ENCODE measurements at regions not wholly inside any gene's neighbourhood (a gene's known extent, or its start where the extent isn't known, plus 50 kb on each side); places are given as distances from the start of the nearest gene placed in this dataset.

- H3K4me1 Mint-ChIP-seq, result no peaks in the 10 kb centered on the region
- ATAC-seq, result no peak
- DNase-seq, result no peak
- POLR2A ChIA-PET, result no interaction called here
- H3K27ac Mint-ChIP-seq, result no peak overlapping the region
- H3K4me3 Mint-ChIP-seq, result no peak overlapping the region
- peaks cover 0 to 7% (median 2%) of the 10 kb centered on the region in 9 donors for H3K9me3 Mint-ChIP-seq
- H3K36me3 Mint-ChIP-seq, result no peaks in the 10 kb centered on the region
- H3K27me3 Mint-ChIP-seq, result peaks cover 0 to 20% (median 3%) of the 10 kb centered on the region in 5 donors
Observed at GRCh38 chr12:115666168-115666567, 611.3 kb downstream of the MED13L start.

DNA sequence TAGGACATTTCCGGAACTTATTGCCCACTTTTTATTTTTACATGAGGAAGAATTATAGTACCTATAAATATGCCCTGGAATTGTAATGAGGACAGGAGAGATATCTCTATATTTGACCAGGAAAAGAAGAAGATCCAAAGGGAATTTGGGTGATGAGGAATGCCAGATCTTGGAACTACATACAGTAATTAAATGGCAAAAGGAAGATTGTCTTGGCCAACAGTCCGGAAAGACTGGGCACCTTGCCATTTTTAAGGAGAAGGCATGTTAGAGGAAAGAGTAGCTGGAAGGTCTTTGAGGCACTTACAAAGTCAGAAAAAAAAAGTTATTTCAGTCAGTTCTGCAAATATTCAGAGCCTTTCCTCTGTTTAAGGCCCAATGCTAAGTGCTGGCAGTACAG lies 616.4 kb downstream of the MED13L start:
- DNase-seq (no peak), ATAC-seq (no peak)
- Mint-ChIP-seq H3K36me3 (peaks cover 0 to 8% (median 0%) of the 10 kb centered on the region in 3 donors), H3K4me1 (no peaks in the 10 kb centered on the region), H3K27me3 (peaks cover 9 to 59% (median 12%) of the 10 kb centered on the region in 5 donors), H3K9me3 (peaks cover 0 to 11% (median 3%) of the 10 kb centered on the region in 9 donors), H3K4me3 (no peak overlapping the region), H3K27ac (no peak overlapping the region)
- POLR2A ChIA-PET, result no interaction called here

- DNase-seq, result no peak
- peaks cover 9 to 59% (median 12%) of the 10 kb centered on the region in 5 donors for H3K27me3 Mint-ChIP-seq
- H3K9me3 Mint-ChIP-seq, result peaks cover 0 to 11% (median 2%) of the 10 kb centered on the region in 9 donors
- no peak for ATAC-seq
- no peak overlapping the region for H3K27ac Mint-ChIP-seq
- H3K36me3 Mint-ChIP-seq, result peaks cover 0 to 8% (median 0%) of the 10 kb centered on the region in 3 donors
- H3K4me3 Mint-ChIP-seq, result no peak overlapping the region
- H3K4me1 Mint-ChIP-seq, result no peaks in the 10 kb centered on the region
- POLR2A ChIA-PET, result no interaction called here
Observed at GRCh38 chr12:115660211-115660805, 617.2 kb downstream of the MED13L start.

GRCh38 chr12:115659422-115659821 lies 618.1 kb downstream of the MED13L start:
- peaks cover 0 to 8% (median 0%) of the 10 kb centered on the region in 3 donors for H3K36me3 Mint-ChIP-seq
- no peak overlapping the region for H3K4me3 Mint-ChIP-seq
- ATAC-seq, result no peak
- no peaks in the 10 kb centered on the region for H3K4me1 Mint-ChIP-seq
- no peak overlapping the region for H3K27ac Mint-ChIP-seq
- H3K27me3 Mint-ChIP-seq, result peaks cover 9 to 59% (median 12%) of the 10 kb centered on the region in 5 donors
- DNase-seq, result no peak
- peaks cover 0 to 11% (median 2%) of the 10 kb centered on the region in 9 donors for H3K9me3 Mint-ChIP-seq
- POLR2A ChIA-PET, result no interaction called here

DNA sequence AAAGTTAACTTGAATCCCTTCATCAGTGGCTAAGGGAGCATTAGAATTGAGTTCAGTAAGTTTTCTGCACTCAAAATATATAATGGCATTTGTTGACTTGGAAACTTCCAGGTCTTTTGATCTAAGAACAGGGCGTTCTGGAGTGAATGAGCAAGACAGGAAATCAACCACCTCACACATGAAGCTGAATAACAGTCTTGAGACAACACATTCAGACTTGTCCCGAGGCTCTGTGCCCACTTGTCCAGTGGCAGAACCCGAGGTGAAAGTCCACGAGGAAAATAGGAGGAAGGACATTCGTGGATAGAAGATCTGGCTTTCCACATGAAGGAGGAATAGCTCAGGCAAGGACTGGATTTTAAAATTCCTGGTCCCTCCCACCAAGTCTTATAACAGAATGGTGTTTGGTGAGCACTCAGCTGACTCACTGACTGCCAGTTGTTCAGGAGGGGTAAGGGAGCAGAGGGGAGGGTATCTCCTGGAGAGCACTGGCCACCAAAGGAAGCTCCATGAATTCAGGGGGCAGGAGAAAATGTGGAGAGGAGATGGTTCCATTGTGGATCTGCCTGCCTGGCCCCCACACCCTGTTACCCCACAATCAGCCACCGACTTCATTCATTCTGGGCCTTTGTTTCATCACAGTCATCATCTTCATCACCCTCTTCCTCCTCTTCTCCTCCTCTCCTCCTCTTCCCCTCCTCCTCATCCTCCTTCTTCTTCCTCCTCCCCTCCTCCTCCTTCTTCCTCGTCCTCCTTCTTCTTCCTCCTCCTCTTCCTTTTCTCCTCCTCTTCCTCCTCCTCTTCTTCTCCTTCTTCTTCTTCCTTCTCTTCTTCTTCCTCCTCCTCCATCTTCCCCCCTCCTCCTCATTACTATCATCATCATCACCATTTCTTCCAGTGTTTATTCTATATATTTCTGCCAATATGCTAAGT lies 620.1 kb downstream of the MED13L start:
- Mint-ChIP-seq H3K27me3 (peaks cover 8 to 51% (median 12%) of the 10 kb centered on the region in 5 donors), H3K27ac (no peak overlapping the region), H3K36me3 (peaks cover 0 to 8% (median 0%) of the 10 kb centered on the region in 3 donors), H3K4me3 (no peak overlapping the region), H3K9me3 (peaks cover 0 to 11% (median 0%) of the 10 kb centered on the region in 9 donors), H3K4me1 (no peaks in the 10 kb centered on the region)
- POLR2A ChIA-PET, result no interaction called here
- DNase-seq (no peak), ATAC-seq (no peak)

DNA sequence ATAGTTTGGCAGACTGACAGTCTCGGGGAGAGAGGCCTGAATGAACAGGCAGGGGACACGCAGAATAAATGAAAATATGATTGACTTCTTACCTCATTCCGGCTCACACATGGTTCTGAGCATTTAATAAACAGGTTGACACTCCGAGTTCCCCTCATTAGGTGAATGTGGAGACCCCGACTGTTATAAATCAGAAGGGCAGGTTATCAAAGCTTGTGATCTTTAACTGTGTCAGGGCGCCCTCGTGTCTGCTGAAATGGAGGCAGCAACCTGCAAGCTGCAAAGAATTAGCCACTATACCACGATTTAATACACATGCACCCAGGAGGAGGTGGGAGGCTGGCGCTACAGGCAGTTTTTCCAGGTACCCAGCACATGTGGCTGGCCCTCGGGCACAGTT lies 627.5 kb downstream of the MED13L start:
- Mint-ChIP-seq H3K27me3 (peaks cover 2 to 21% (median 4%) of the 10 kb centered on the region in 5 donors), H3K36me3 (peaks cover 0 to 5% (median 0%) of the 10 kb centered on the region in 3 donors), H3K4me3 (no peak overlapping the region), H3K9me3 (peaks cover 0 to 16% (median 9%) of the 10 kb centered on the region in 9 donors), H3K27ac (no peak overlapping the region), H3K4me1 (no peaks in the 10 kb centered on the region)
- no peak for DNase-seq
- no peak for ATAC-seq
- POLR2A ChIA-PET, result no interaction called here

- Mint-ChIP-seq H3K27ac (no peak overlapping the region), H3K27me3 (peaks cover 2 to 20% (median 4%) of the 10 kb centered on the region in 5 donors), H3K4me3 (no peak overlapping the region), H3K4me1 (no peaks in the 10 kb centered on the region), H3K9me3 (peaks cover 0 to 16% (median 9%) of the 10 kb centered on the region in 9 donors), H3K36me3 (peaks cover 0 to 5% (median 0%) of the 10 kb centered on the region in 3 donors)
- DNase-seq, result no peak
- POLR2A ChIA-PET, result no interaction called here
- ATAC-seq, result no peak
Observed at GRCh38 chr12:115648463-115648862, 629.0 kb downstream of the MED13L start.

DNA sequence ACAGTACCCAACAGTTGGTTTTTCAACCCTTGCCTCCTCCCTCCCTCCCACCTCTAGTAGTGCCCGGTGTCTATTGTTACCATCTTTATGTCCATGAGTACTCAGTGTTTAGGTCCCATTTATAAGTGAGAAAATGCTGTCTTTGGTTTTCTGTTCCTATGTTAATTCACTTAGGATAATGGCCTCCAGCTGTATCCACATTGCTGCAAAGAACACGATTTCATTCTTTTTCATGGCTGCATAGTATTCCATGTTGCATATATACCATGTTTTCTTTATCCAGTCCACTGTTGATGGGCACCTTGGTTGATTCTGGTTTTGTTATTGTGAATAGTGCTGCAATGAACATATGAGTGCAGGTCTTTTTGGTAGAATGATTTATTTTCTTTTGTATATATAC lies 631.3 kb downstream of the MED13L start:
- peaks cover 0 to 21% (median 13%) of the 10 kb centered on the region in 9 donors for H3K9me3 Mint-ChIP-seq
- no peaks in the 10 kb centered on the region for H3K4me1 Mint-ChIP-seq
- H3K27ac Mint-ChIP-seq, result no peak overlapping the region
- H3K27me3 Mint-ChIP-seq, result peaks cover 2 to 17% (median 9%) of the 10 kb centered on the region in 5 donors
- DNase-seq (no peak), ATAC-seq (no peak)
- POLR2A ChIA-PET, result no interaction called here
- no peak overlapping the region for H3K4me3 Mint-ChIP-seq
- H3K36me3 Mint-ChIP-seq, result peaks cover 0 to 5% (median 0%) of the 10 kb centered on the region in 3 donors

DNA sequence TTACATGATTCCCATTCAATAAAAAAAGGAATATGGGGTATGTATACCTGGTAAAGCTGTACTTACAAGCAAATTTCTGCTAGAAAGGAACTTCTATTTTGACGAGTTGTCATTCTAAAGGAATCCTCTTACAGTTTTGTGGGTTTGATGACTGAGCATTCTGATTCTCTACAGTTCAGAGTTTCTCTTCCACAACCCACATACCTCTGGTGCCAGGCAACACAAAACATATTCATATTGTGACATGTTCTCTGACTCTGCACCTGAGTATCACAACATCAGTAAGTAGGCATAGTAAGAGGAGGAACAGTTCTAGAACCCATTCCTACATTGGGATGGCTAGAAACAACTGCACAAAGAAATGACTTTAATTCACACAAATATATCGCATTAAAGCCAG lies 636.6 kb downstream of the MED13L start:
- peaks cover 0 to 13% (median 10%) of the 10 kb centered on the region in 5 donors for H3K27me3 Mint-ChIP-seq
- peaks cover 0 to 10% (median 2%) of the 10 kb centered on the region in 9 donors for H3K9me3 Mint-ChIP-seq
- H3K27ac Mint-ChIP-seq, result no peak overlapping the region
- no peaks in the 10 kb centered on the region for H3K4me1 Mint-ChIP-seq
- POLR2A ChIA-PET, result no interaction called here
- no peaks in the 10 kb centered on the region for H3K36me3 Mint-ChIP-seq
- ATAC-seq (no peak), DNase-seq (no peak)
- no peak overlapping the region for H3K4me3 Mint-ChIP-seq

GRCh38 chr12:115639648-115640012 lies 637.9 kb downstream of the MED13L start:
- POLR2A ChIA-PET, result no interaction called here
- no peaks in the 10 kb centered on the region for H3K36me3 Mint-ChIP-seq
- H3K4me3 Mint-ChIP-seq, result no peak overlapping the region
- DNase-seq (no peak), ATAC-seq (no peak)
- H3K9me3 Mint-ChIP-seq, result peaks cover 0 to 18% (median 2%) of the 10 kb centered on the region in 9 donors
- H3K27me3 Mint-ChIP-seq, result peaks cover 0 to 18% (median 12%) of the 10 kb centered on the region in 5 donors
- H3K4me1 Mint-ChIP-seq, result no peaks in the 10 kb centered on the region
- H3K27ac Mint-ChIP-seq, result no peak overlapping the region

GRCh38 chr12:115638733-115639647 lies 638.5 kb downstream of the MED13L start:
- POLR2A ChIA-PET, result no interaction called here
- Mint-ChIP-seq H3K27me3 (peaks cover 0 to 25% (median 12%) of the 10 kb centered on the region in 5 donors), H3K4me1 (no peaks in the 10 kb centered on the region), H3K27ac (no peak overlapping the region), H3K4me3 (no peak overlapping the region), H3K36me3 (no peaks in the 10 kb centered on the region), H3K9me3 (peaks cover 0 to 18% (median 2%) of the 10 kb centered on the region in 9 donors)
- ATAC-seq, result no peak
- no peak for DNase-seq

GRCh38 chr12:115636546-115636945 lies 640.9 kb downstream of the MED13L start:
- Mint-ChIP-seq H3K36me3 (no peaks in the 10 kb centered on the region), H3K4me3 (no peak overlapping the region), H3K9me3 (peaks cover 0 to 9% (median 0%) of the 10 kb centered on the region in 9 donors), H3K27me3 (peaks cover 0 to 15% (median 7%) of the 10 kb centered on the region in 5 donors), H3K27ac (no peak overlapping the region), H3K4me1 (no peaks in the 10 kb centered on the region)
- no peak for ATAC-seq
- no peak for DNase-seq
- POLR2A ChIA-PET, result no interaction called here
